Right lobe of liver (tissue), 6 donors: ENCODE measurements at regions not wholly inside any gene's neighbourhood (a gene's known extent, or its start where the extent isn't known, plus 50 kb on each side); places are given as distances from the start of the nearest gene placed in this dataset.
A peak's percentile ranks its signal among the peaks of the same experiment; 100 is the strongest.

Source experiments
- ATAC-seq, 4 donors: fragments of 200-7000 bp; cut with Tn5 transposase; one replicate each; pipeline ENCODE4 v1.9.1; 2020; ENCODE audit warnings: mild to moderate bottlenecking in 4 of 4, moderate library complexity in 4 of 4
- DNase-seq, 3 donors: peaks; one replicate each; pipeline ENCODE4 v3.0.0-alpha.2; 2020
- H3K27ac ChIP-seq, 3 donors: fragments of 200-600 bp; one replicate each; pipeline ENCODE4 v1.8.0; 2022
- H3K27me3 ChIP-seq, 2 donors: fragments of 200-600 bp; one replicate each; pipeline ENCODE4 v1.8.0; 2022
- H3K36me3 ChIP-seq, 4 donors: fragments of 200-600 bp; sonication (generic) in 1 of 4; one replicate each; pipeline versions ENCODE4 v1.5.1 to v1.8.0; 2017 to 2022; ENCODE audit warnings: control low read depth in 1 of 4
- H3K4me1 ChIP-seq, 4 donors: fragments of 200-600 bp; sonication (generic) in 1 of 4; one replicate each; pipeline versions ENCODE4 v1.5.1 to v1.8.0; 2017 to 2022; ENCODE audit warnings: control low read depth in 1 of 4
- H3K4me3 ChIP-seq, 3 donors: fragments of 200-600 bp; one replicate each; pipeline ENCODE4 v1.8.0; 2022
- H3K9me3 ChIP-seq, 4 donors: fragments of 200-600 bp; sonication (generic) in 1 of 4; one replicate each; pipeline versions ENCODE4 v1.5.1 to v1.8.0; 2017 to 2022; ENCODE audit warnings: control low read depth in 1 of 4
- CTCF ChIP-seq, 4 donors: fragments of 200-600 bp in 3 of 4; fragments of 450-650 bp in 1 of 4; IDR thresholded peaks; one replicate each; pipeline versions ENCODE4 v1.5.1 to v1.8.0; 2016 to 2022; ENCODE audit warnings: antibody characterized with exemption in 4 of 4, mild to moderate bottlenecking in 2 of 4
- POLR2A ChIP-seq: fragments of 450-650 bp; IDR thresholded peaks from one replicate; pipeline ENCODE4 v1.6.1; 2017; ENCODE audit warnings: antibody characterized with exemption, mild to moderate bottlenecking
- WGBS: methylation state at CpG from one replicate; pipeline ENCODE4 v1.1.6; 2018; ENCODE audit warnings: low coverage, low lambda C conversion rate; ENCODE audit not compliant: insufficient coverage; ENCODE audit errors: missing lambda C conversion rate; 5-methylcytosine and 5-hydroxymethylcytosine counted together
- intact Hi-C, 2 donors: fragments of 100-400 bp; cut with DNase I; formaldehyde crosslinking; loops; one replicate each; pipeline versions ENCODE4 v1.11.2 to v1.14.1; 2022
- donor health status: DM: no; HTN: yes; CAD: no.
- donor health status: DM: no; HTN: no; CAD: no.
- donor health status: DM: no; HTN: no; CAD: no.
- donor health status: DM: no; HTN: yes; CAD: no.
- donor health status: DM: no; HTN: yes; CAD: no.

GRCh38 chr17:77568540-77568939 is 390.0 kb upstream of the TNRC6C start:
- no peaks in the 10 kb centered on the region for H3K4me1 ChIP-seq
- intact Hi-C loops = no loop called here
- 86% methylated on average over 7 of the region's 7 CpGs for WGBS
- no peak overlapping the region for H3K27ac ChIP-seq
- no peak for TF ChIP-seq POLR2A
- H3K4me3 ChIP-seq = no peak overlapping the region
- ATAC-seq = no peak
- H3K36me3 ChIP-seq = no peaks in the 10 kb centered on the region
- no peaks in the 10 kb centered on the region for H3K27me3 ChIP-seq
- no peaks in the 10 kb centered on the region for H3K9me3 ChIP-seq
- no peak for DNase-seq

- DNase-seq (no peak), ATAC-seq (peak in 1 of 4 donors; percentile 22)
- H3K36me3 ChIP-seq = no peaks in the 10 kb centered on the region
- TF ChIP-seq CTCF (IDR thresholded peaks at IDR 0.05) (no peak), POLR2A (no peak)
- no peaks in the 10 kb centered on the region for H3K9me3 ChIP-seq
- WGBS = 65% methylated on average over 5 of the region's 21 CpGs
- H3K4me1 ChIP-seq = no peaks in the 10 kb centered on the region
- intact Hi-C loops = no loop called here
- H3K27ac ChIP-seq = no peak overlapping the region
- H3K27me3 ChIP-seq = no peaks in the 10 kb centered on the region
- H3K4me3 ChIP-seq = no peak overlapping the region
These were observed 388.5 kb upstream of the TNRC6C start for GRCh38 chr17:77569846-77570564.

GRCh38 chr17:77570565-77570898 is 388.0 kb upstream of the TNRC6C start:
- Histone ChIP-seq H3K9me3 (no peaks in the 10 kb centered on the region), H3K36me3 (no peaks in the 10 kb centered on the region), H3K4me1 (no peaks in the 10 kb centered on the region), H3K4me3 (no peak overlapping the region), H3K27ac (no peak overlapping the region), H3K27me3 (no peaks in the 10 kb centered on the region)
- TF ChIP-seq POLR2A (no peak), CTCF (IDR thresholded peaks at IDR 0.05) (no peak)
- no peak for DNase-seq
- intact Hi-C loops = no loop called here
- peak in 1 of 4 donors; percentile 36 for ATAC-seq
- no CpG with 5 or more reads among the region's 7 CpGs for WGBS

- WGBS = 18% methylated on average over 28 of the region's 35 CpGs
- DNase-seq (no peak), ATAC-seq (peak in 1 of 4 donors; percentile 25)
These were observed 387.1 kb upstream of the TNRC6C start for GRCh38 chr17:77571155-77571981.

More at GRCh38 chr17:77571155-77571981, 387.1 kb upstream of the TNRC6C start:
- Histone ChIP-seq H3K27me3 (no peaks in the 10 kb centered on the region), H3K27ac (no peak overlapping the region), H3K4me3 (no peak overlapping the region), H3K9me3 (no peaks in the 10 kb centered on the region), H3K4me1 (no peaks in the 10 kb centered on the region), H3K36me3 (no peaks in the 10 kb centered on the region)
- no peak for TF ChIP-seq CTCF (IDR thresholded peaks at IDR 0.05)
- no peak for TF ChIP-seq POLR2A
- intact Hi-C loops = no loop called here
